ENCODE measurements at regions not wholly inside any gene's neighbourhood (a gene's known extent, or its start where the extent isn't known, plus 50 kb on each side); places are given as distances from the start of the nearest gene placed in this dataset.

DNA sequence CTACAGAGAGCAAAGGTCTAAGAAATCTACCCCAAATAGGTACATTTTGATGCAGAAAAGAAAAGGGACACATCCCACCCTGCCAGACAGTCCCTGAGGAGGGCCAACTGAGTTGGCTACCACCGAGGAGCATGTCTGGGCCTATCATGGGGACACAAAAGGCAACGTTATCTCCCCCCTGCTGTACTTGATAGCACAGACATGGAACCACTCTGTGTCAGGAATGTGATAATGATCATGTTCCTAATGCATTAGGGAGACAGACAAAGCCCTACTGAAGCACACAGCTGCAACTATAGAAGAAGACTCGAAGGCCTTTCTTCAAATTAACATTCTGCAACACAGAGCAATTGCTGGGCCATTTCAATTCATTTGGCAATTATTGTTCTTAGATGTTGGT lies 84.5 kb downstream of the ENC1 start:
- no peak for TF ChIP-seq POLR2A (IDR thresholded peaks at IDR 0.05)
- TF ChIP-seq, protein P1, sequence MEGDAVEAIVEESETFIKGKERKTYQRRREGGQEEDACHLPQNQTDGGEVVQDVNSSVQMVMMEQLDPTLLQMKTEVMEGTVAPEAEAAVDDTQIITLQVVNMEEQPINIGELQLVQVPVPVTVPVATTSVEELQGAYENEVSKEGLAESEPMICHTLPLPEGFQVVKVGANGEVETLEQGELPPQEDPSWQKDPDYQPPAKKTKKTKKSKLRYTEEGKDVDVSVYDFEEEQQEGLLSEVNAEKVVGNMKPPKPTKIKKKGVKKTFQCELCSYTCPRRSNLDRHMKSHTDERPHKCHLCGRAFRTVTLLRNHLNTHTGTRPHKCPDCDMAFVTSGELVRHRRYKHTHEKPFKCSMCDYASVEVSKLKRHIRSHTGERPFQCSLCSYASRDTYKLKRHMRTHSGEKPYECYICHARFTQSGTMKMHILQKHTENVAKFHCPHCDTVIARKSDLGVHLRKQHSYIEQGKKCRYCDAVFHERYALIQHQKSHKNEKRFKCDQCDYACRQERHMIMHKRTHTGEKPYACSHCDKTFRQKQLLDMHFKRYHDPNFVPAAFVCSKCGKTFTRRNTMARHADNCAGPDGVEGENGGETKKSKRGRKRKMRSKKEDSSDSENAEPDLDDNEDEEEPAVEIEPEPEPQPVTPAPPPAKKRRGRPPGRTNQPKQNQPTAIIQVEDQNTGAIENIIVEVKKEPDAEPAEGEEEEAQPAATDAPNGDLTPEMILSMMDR (IDR thresholded peaks at IDR 0.05): no peak

Data from testis (tissue), 2 donors.